PC-3 (cell line): ENCODE measurements at regions not wholly inside any gene's neighbourhood (a gene's known extent, or its start where the extent isn't known, plus 50 kb on each side); places are given as distances from the start of the nearest gene placed in this dataset.

Experiments used
- ATAC-seq: fragments of 200-7000 bp; cut with Tn5 transposase; 2 replicates; pipeline ENCODE4 v1.9.1; 2020; ENCODE audit warnings: mild to moderate bottlenecking, moderate library complexity
- BruUV-seq: library from RNA; stranded (reverse); fragments of 400-500 nt; replicated peaks from 2 replicates; lab custom pipeline; 2021; lab: Mats Ljungman, UMichigan
- CTCF ChIA-PET: fragments of 300-600 bp; sonication (Branson Sonifier 250); formaldehyde crosslinking; loops from one replicate; lab custom pipeline; 2022; ENCODE audit warnings: antibody characterized with exemption; lab: Charles Lee
- POLR2A ChIA-PET: fragments of 300-600 bp; sonication (Branson Sonifier 250); formaldehyde crosslinking; loops from one replicate; lab custom pipeline; 2022; ENCODE audit warnings: antibody characterized with exemption; ENCODE audit not compliant: unreplicated experiment; lab: Charles Lee
- DNase-seq: peaks from one replicate; pipeline ENCODE4 v3.0.0-alpha.2; 2015
- H2AFZ ChIP-seq: fragments of 300-600 bp; sonication (generic); 2 replicates; pipeline ENCODE4 v1.6.0; 2016; ENCODE audit warnings: antibody characterized with exemption, low read length
- H3F3A ChIP-seq: fragments of 300-600 bp; sonication (generic); one replicate; pipeline ENCODE4 v1.6.0; 2017; ENCODE audit warnings: antibody characterized with exemption, low read length, control low read depth, mild to moderate bottlenecking; ENCODE audit not compliant: unreplicated experiment
- H3K27ac ChIP-seq: fragments of 300-600 bp; sonication (generic); 2 replicates; pipeline ENCODE4 v1.5.1; 2016; ENCODE audit warnings: mild to moderate bottlenecking, low read length
- H3K27me3 ChIP-seq: fragments of 300-600 bp; sonication (generic); 2 replicates; pipeline ENCODE4 v1.6.1; 2016; ENCODE audit warnings: low read length, mixed read lengths
- H3K36me3 ChIP-seq: fragments of 300-600 bp; sonication (generic); 2 replicates; pipeline ENCODE4 v1.6.1; 2016; ENCODE audit warnings: low read depth, mixed run types, low read length, mixed read lengths
- H3K4me1 ChIP-seq: fragments of 300-600 bp; sonication (generic); 2 replicates; pipeline ENCODE4 v1.5.1; 2016; ENCODE audit warnings: low read length; ENCODE audit not compliant: insufficient read depth
- H3K4me2 ChIP-seq: fragments of 300-600 bp; sonication (generic); 2 replicates; pipeline ENCODE4 v1.6.0; 2016; ENCODE audit warnings: low read length
- H3K4me3 ChIP-seq: fragments of 300-600 bp; sonication (generic); 2 replicates; pipeline ENCODE4 v1.5.1; 2016; ENCODE audit warnings: mild to moderate bottlenecking, low read length, mixed read lengths
- H3K79me2 ChIP-seq: fragments of 300-600 bp; sonication (generic); 2 replicates; pipeline ENCODE4 v1.6.1; 2017; ENCODE audit warnings: low read length, mixed read lengths
- H3K9ac ChIP-seq: fragments of 300-600 bp; sonication (generic); 2 replicates; pipeline ENCODE4 v1.6.0; 2016; ENCODE audit warnings: mild to moderate bottlenecking, low read length
- H3K9me2 ChIP-seq: fragments of 300-600 bp; sonication (generic); replicated peaks from 2 replicates; pipeline ENCODE4 v1.6.1; 2016; ENCODE audit warnings: mixed run types, low read length, mixed read lengths
- H3K9me3 ChIP-seq: fragments of 300-600 bp; sonication (generic); 2 replicates; pipeline ENCODE4 v1.6.1; 2016; ENCODE audit warnings: low read length, mixed read lengths
- H4K20me1 ChIP-seq: fragments of 300-600 bp; sonication (generic); 2 replicates; pipeline ENCODE4 v1.6.1; 2016; ENCODE audit warnings: low read length, mixed read lengths
- CTCF ChIP-seq: fragments of 300-600 bp; sonication (generic); conservative IDR thresholded peaks from 2 replicates; pipeline ENCODE4 v1.5.1; 2017; ENCODE audit warnings: antibody characterized with exemption, low read depth, mild to moderate bottlenecking, low read length
- EZH2 ChIP-seq: fragments of 300-600 bp; sonication (generic); IDR thresholded peaks from one replicate; pipeline ENCODE4 v1.6.1; 2017; ENCODE audit warnings: antibody characterized with exemption, mild to moderate bottlenecking, low read length; ENCODE audit not compliant: unreplicated experiment
- EZH2phosphoT487 ChIP-seq: fragments of 300-600 bp; sonication (generic); IDR thresholded peaks from 2 replicates; pipeline ENCODE4 v1.6.1; 2018; ENCODE audit warnings: mild to moderate bottlenecking, antibody characterized with exemption, low read length, borderline replicate concordance
- intact Hi-C: fragments of 100-400 bp; cut with micrococcal nuclease; formaldehyde crosslinking; loops from 2 replicates; pipeline ENCODE4 v1.9.0; 2023

GRCh38 chr2:12881952-12882351 is 165.2 kb downstream of the TRIB2 start:
- no peaks in the 10 kb centered on the region for H3K9me2 ChIP-seq
- no peak overlapping the region for H2AFZ ChIP-seq
- H3F3A ChIP-seq: no peaks in the 10 kb centered on the region
- no peak overlapping the region for H3K4me2 ChIP-seq
- H3K4me1 ChIP-seq: peaks cover 13% of the 10 kb centered on the region
- TF ChIP-seq EZH2phosphoT487: no peak
- TF ChIP-seq EZH2: no peak
- TF ChIP-seq CTCF: no peak
- H3K9me3 ChIP-seq: no peaks in the 10 kb centered on the region
- no peak overlapping the region for H3K4me3 ChIP-seq
- no peaks in the 10 kb centered on the region for H3K79me2 ChIP-seq
- ChIA-PET POLR2A (no interaction called here), CTCF (no interaction called here)
- H4K20me1 ChIP-seq: no peaks in the 10 kb centered on the region
- ATAC-seq (no peak), DNase-seq (no peak)
- H3K9ac ChIP-seq: no peak overlapping the region
- H3K27ac ChIP-seq: no peak overlapping the region
- BruUV-seq: no TSS peak
- no peaks in the 10 kb centered on the region for H3K27me3 ChIP-seq
- intact Hi-C loops: no loop called here
- no peaks in the 10 kb centered on the region for H3K36me3 ChIP-seq

DNA sequence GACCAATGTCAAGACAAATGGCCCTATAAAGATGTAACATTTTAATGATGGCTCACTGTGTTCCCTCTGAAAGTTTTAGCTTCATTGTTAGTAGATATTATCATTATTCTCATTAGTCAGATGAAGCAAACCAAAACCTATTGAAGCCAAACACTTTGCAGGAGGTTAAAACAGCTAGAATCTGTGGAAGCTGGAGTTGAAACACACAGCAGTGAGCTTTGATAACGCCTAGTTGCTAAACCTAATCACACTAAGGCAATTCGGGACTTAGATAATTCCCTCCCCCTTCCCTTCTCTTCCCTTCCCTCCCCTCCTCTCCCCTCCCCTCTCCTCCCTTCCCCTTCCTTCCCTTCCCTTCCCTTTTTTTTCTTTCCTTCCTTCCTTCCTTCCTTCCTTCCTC is 165.7 kb downstream of the TRIB2 start:
- Histone ChIP-seq H3K79me2 (no peaks in the 10 kb centered on the region), H3K9ac (no peak overlapping the region), H3K36me3 (no peaks in the 10 kb centered on the region), H3K27ac (no peak overlapping the region), H3K4me1 (peaks cover 13% of the 10 kb centered on the region), H3K27me3 (no peaks in the 10 kb centered on the region), H3F3A (no peaks in the 10 kb centered on the region), H3K4me2 (no peak overlapping the region), H2AFZ (no peak overlapping the region), H3K9me3 (no peaks in the 10 kb centered on the region), H4K20me1 (no peaks in the 10 kb centered on the region), H3K4me3 (no peak overlapping the region), H3K9me2 (no peaks in the 10 kb centered on the region)
- TF ChIP-seq EZH2: no peak
- no peak for TF ChIP-seq CTCF
- TF ChIP-seq EZH2phosphoT487: no peak
- no peak for DNase-seq
- intact Hi-C loops: no loop called here
- no TSS peak for BruUV-seq
- ChIA-PET POLR2A (no interaction called here), CTCF (no interaction called here)
- no peak for ATAC-seq

DNA sequence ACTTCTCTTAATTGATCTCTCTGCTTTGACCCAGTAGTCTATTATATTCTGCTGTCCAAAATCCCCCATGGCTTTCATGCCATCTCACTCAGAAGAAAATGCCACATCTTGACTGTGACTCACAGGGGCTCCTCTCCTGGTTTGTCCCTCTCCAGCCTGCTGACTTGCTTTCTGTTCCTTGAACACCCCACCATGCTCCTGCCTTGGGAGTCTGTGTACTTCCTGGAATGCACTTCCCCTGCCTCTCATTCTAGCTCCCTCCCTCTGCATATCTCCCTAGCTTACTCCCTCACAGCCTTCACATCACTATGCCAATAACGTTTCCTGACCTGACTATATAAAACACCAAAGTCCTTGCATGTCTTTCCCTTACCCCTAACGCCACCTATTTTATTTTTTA is 167.2 kb downstream of the TRIB2 start:
- H3K36me3 ChIP-seq: no peaks in the 10 kb centered on the region
- CTCF ChIA-PET: no interaction called here
- H3K9me2 ChIP-seq: no peaks in the 10 kb centered on the region
- no peak overlapping the region for H2AFZ ChIP-seq
- H3K27ac ChIP-seq: no peak overlapping the region
- H4K20me1 ChIP-seq: no peaks in the 10 kb centered on the region
- H3K4me1 ChIP-seq: peaks cover 13% of the 10 kb centered on the region
- no peaks in the 10 kb centered on the region for H3F3A ChIP-seq
- intact Hi-C loops: no loop called here
- H3K27me3 ChIP-seq: no peaks in the 10 kb centered on the region
- POLR2A ChIA-PET: no interaction called here
- ATAC-seq (no peak), DNase-seq (no peak)
- H3K79me2 ChIP-seq: no peaks in the 10 kb centered on the region
- TF ChIP-seq EZH2phosphoT487 (no peak), CTCF (no peak)
- H3K4me3 ChIP-seq: no peak overlapping the region
- no peak overlapping the region for H3K9ac ChIP-seq
- H3K4me2 ChIP-seq: no peak overlapping the region
- no peaks in the 10 kb centered on the region for H3K9me3 ChIP-seq
- no TSS peak for BruUV-seq
